B cell (primary cell): ENCODE measurements at regions not wholly inside any gene's neighbourhood (a gene's known extent, or its start where the extent isn't known, plus 50 kb on each side); places are given as distances from the start of the nearest gene placed in this dataset.

Experiments used
- EZH2 ChIP-seq: IDR thresholded peaks from 2 replicates; pipeline ENCODE4 v1.6.1; 2012; ENCODE audit warnings: borderline replicate concordance, low read depth, mild to moderate bottlenecking, moderate library complexity, low read length; ENCODE audit not compliant: insufficient read depth, poor library complexity, severe bottlenecking
- TF ChIP-seq, protein P1 (sequence below): fragments of 200-600 bp; IDR thresholded peaks from one replicate; pipeline ENCODE4 v1.8.0; 2022; ENCODE audit warnings: antibody characterized with exemption, mild to moderate bottlenecking

DNA sequence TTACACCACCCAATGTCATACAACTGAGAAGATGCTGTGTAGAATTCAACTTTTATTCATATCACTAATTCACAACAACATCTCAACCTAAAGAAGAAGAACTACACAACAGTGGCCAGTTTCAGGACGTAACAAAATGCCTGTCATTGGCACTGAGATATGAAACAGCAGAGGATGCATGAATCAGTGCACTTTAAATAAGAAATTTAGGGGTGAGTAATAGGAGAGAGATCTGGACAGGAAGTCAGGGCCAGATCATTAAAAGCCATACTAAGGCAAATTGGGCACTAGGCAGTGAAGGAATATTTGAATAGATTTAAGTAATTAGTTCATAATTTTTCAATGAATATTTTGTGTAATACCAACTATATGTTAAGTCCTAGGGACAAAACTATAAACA, 510.5 kb downstream of the PLPP3 start:
- TF ChIP-seq, protein P1, sequence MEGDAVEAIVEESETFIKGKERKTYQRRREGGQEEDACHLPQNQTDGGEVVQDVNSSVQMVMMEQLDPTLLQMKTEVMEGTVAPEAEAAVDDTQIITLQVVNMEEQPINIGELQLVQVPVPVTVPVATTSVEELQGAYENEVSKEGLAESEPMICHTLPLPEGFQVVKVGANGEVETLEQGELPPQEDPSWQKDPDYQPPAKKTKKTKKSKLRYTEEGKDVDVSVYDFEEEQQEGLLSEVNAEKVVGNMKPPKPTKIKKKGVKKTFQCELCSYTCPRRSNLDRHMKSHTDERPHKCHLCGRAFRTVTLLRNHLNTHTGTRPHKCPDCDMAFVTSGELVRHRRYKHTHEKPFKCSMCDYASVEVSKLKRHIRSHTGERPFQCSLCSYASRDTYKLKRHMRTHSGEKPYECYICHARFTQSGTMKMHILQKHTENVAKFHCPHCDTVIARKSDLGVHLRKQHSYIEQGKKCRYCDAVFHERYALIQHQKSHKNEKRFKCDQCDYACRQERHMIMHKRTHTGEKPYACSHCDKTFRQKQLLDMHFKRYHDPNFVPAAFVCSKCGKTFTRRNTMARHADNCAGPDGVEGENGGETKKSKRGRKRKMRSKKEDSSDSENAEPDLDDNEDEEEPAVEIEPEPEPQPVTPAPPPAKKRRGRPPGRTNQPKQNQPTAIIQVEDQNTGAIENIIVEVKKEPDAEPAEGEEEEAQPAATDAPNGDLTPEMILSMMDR, result no peak
- TF ChIP-seq EZH2, result no peak
